HEK293T (cell line): ENCODE measurements at regions not wholly inside any gene's neighbourhood (a gene's known extent, or its start where the extent isn't known, plus 50 kb on each side); places are given as distances from the start of the nearest gene placed in this dataset.

Experiments
- CTCF ChIA-PET: fragments of 350-600 bp; formaldehyde crosslinking; extraction: SDS; loops from one replicate; lab custom pipeline; 2021; ENCODE audit warnings: antibody characterized with exemption, inconsistent platforms; lab: Yijun Ruan, JAX
- POLR2A ChIA-PET: fragments of 350-600 bp; formaldehyde crosslinking; extraction: SDS; loops from one replicate; lab custom pipeline; 2020; ENCODE audit warnings: antibody characterized with exemption, inconsistent platforms; lab: Yijun Ruan, JAX
- DNase-seq: peaks from one replicate; pipeline ENCODE4 v3.0.0; 2012; ENCODE audit warnings: mixed read lengths; ENCODE audit errors: extremely low spot score
- ARNT ChIP-seq: fragments of 450-650 bp; IDR thresholded peaks from 2 replicates; pipeline ENCODE4 v1.6.1; 2017; ENCODE audit warnings: mild to moderate bottlenecking
- BHLHE40 ChIP-seq: fragments of 450-650 bp; IDR thresholded peaks from 2 replicates; pipeline ENCODE4 v1.6.1; 2016; ENCODE audit warnings: mild to moderate bottlenecking, moderate library complexity, borderline replicate concordance
- CTBP1 ChIP-seq: fragments of 450-650 bp; IDR thresholded peaks from 2 replicates; pipeline ENCODE4 v1.6.1; 2016; ENCODE audit warnings: borderline replicate concordance
- ELF4 ChIP-seq: fragments of 450-650 bp; IDR thresholded peaks from 2 replicates; pipeline ENCODE4 v1.6.1; 2017; ENCODE audit warnings: antibody characterized with exemption
- FOXA1 ChIP-seq: fragments of 450-650 bp; IDR thresholded peaks from 2 replicates; pipeline ENCODE4 v1.6.1; 2016; ENCODE audit warnings: mild to moderate bottlenecking
- FOXK2 ChIP-seq: fragments of 450-650 bp; IDR thresholded peaks from 2 replicates; pipeline ENCODE4 v1.6.1; 2016; ENCODE audit warnings: mild to moderate bottlenecking
- FOXM1 ChIP-seq: fragments of 450-650 bp; IDR thresholded peaks from 2 replicates; pipeline ENCODE4 v1.6.1; 2017; ENCODE audit warnings: mild to moderate bottlenecking, borderline replicate concordance
- HDGF ChIP-seq: fragments of 450-650 bp; IDR thresholded peaks from 2 replicates; pipeline ENCODE4 v1.6.1; 2017; ENCODE audit warnings: antibody characterized with exemption, borderline replicate concordance
- L3MBTL2 ChIP-seq: fragments of 450-650 bp; conservative IDR thresholded peaks from 2 replicates; pipeline ENCODE4 v1.6.1; 2016; ENCODE audit warnings: mild to moderate bottlenecking
- LEF1 ChIP-seq: fragments of 450-650 bp; IDR thresholded peaks from 2 replicates; pipeline ENCODE4 v1.6.1; 2017; ENCODE audit warnings: mild to moderate bottlenecking, borderline replicate concordance
- NFRKB ChIP-seq: fragments of 450-650 bp; IDR thresholded peaks from 2 replicates; pipeline ENCODE4 v1.6.1; 2016; ENCODE audit warnings: mild to moderate bottlenecking, moderate library complexity
- PKNOX1 ChIP-seq: fragments of 450-650 bp; IDR thresholded peaks from 2 replicates; pipeline ENCODE4 v1.6.1; 2016
- SP1 ChIP-seq: fragments of 450-650 bp; IDR thresholded peaks from 2 replicates; pipeline ENCODE4 v1.6.1; 2017
- SUZ12 ChIP-seq: fragments of 450-650 bp; IDR thresholded peaks from 2 replicates; pipeline ENCODE4 v1.6.1; 2016; ENCODE audit warnings: mild to moderate bottlenecking
- TARDBP ChIP-seq: fragments of 450-650 bp; IDR thresholded peaks from 2 replicates; pipeline ENCODE4 v1.6.1; 2016
- ZNF384 ChIP-seq: fragments of 450-650 bp; IDR thresholded peaks from 2 replicates; pipeline ENCODE4 v1.6.1; 2016

- CTCF ChIA-PET, result no interaction called here
- POLR2A ChIA-PET, result no interaction called here
- no peak for TF ChIP-seq FOXK2
- TF ChIP-seq ARNT, result no peak
- TF ChIP-seq SUZ12, result no peak
- no peak for TF ChIP-seq BHLHE40
- no peak for TF ChIP-seq ZNF384
- no peak for TF ChIP-seq L3MBTL2
- TF ChIP-seq ELF4, result no peak
- no peak for TF ChIP-seq LEF1
- TF ChIP-seq NFRKB, result no peak
- TF ChIP-seq TARDBP, result no peak
- no peak for TF ChIP-seq SP1
- no peak for TF ChIP-seq FOXA1
- no peak for TF ChIP-seq HDGF
- TF ChIP-seq PKNOX1, result no peak
- TF ChIP-seq FOXM1, result no peak
- TF ChIP-seq CTBP1, result no peak
- no peak for DNase-seq
These were observed 1261.0 kb upstream of the SLC10A2 start for GRCh38 chr13:104327211-104327610.

GRCh38 chr13:104326523-104326922 lies 1260.3 kb upstream of the SLC10A2 start:
- no peak for DNase-seq
- ChIA-PET CTCF (no interaction called here), POLR2A (no interaction called here)
- no peak for TF ChIP-seq LEF1
- no peak for TF ChIP-seq CTBP1
- TF ChIP-seq ARNT, result no peak
- no peak for TF ChIP-seq FOXM1
- no peak for TF ChIP-seq SP1
- no peak for TF ChIP-seq HDGF
- no peak for TF ChIP-seq BHLHE40
- no peak for TF ChIP-seq SUZ12

GRCh38 chr13:104321756-104322155 lies 1255.5 kb upstream of the SLC10A2 start:
- no peak for TF ChIP-seq FOXM1
- no peak for TF ChIP-seq SP1
- TF ChIP-seq BHLHE40, result no peak
- TF ChIP-seq PKNOX1, result no peak
- TF ChIP-seq TARDBP, result no peak
- TF ChIP-seq LEF1, result no peak
- no peak for TF ChIP-seq ZNF384
- no peak for TF ChIP-seq CTBP1
- TF ChIP-seq FOXA1, result no peak
- TF ChIP-seq NFRKB, result no peak
- TF ChIP-seq L3MBTL2, result no peak
- no peak for TF ChIP-seq HDGF
- no peak for TF ChIP-seq ELF4
- TF ChIP-seq ARNT, result no peak
- no peak for TF ChIP-seq FOXK2
- TF ChIP-seq SUZ12, result no peak
- ChIA-PET POLR2A (no interaction called here), CTCF (no interaction called here)
- DNase-seq, result no peak

- CTCF ChIA-PET, result no interaction called here
- no peak for DNase-seq
- TF ChIP-seq PKNOX1 (no peak), TARDBP (no peak), HDGF (no peak), FOXK2 (no peak), LEF1 (no peak), SUZ12 (no peak), ARNT (no peak), CTBP1 (no peak), ELF4 (no peak), FOXA1 (no peak), L3MBTL2 (no peak), ZNF384 (no peak), NFRKB (no peak), FOXM1 (no peak), SP1 (no peak), BHLHE40 (no peak)
- POLR2A ChIA-PET, result no interaction called here
These were observed 1254.2 kb upstream of the SLC10A2 start for GRCh38 chr13:104320446-104320845.

GRCh38 chr13:104318121-104318520 lies 1251.9 kb upstream of the SLC10A2 start:
- TF ChIP-seq SUZ12 (no peak), ARNT (no peak), FOXM1 (no peak), NFRKB (no peak), SP1 (no peak), CTBP1 (no peak), ZNF384 (no peak), FOXK2 (no peak), L3MBTL2 (no peak), HDGF (no peak), FOXA1 (no peak), PKNOX1 (no peak), LEF1 (no peak), BHLHE40 (no peak)
- DNase-seq, result no peak
- CTCF ChIA-PET, result no interaction called here
- POLR2A ChIA-PET, result no interaction called here
